OCI-LY3 (cell line): ENCODE measurements at regions not wholly inside any gene's neighbourhood (a gene's known extent, or its start where the extent isn't known, plus 50 kb on each side); places are given as distances from the start of the nearest gene placed in this dataset.

Source experiments
- H2AFZ ChIP-seq: fragments of 200-600, 300-600 bp; shearing (Covaris generic); 2 replicates; pipeline ENCODE4 v1.6.0; 2014; ENCODE audit warnings: antibody characterized with exemption, low read depth, low read length
- H3K27ac ChIP-seq: fragments of 200-600, 300-600 bp; sonication (generic); 2 replicates; pipeline ENCODE4 v1.5.1; 2014; ENCODE audit warnings: mild to moderate bottlenecking, low read length, moderate library complexity, mixed read lengths
- H3K27me3 ChIP-seq: fragments of 200-600, 300-600 bp; sonication (generic); 2 replicates; pipeline ENCODE4 v1.6.1; 2014; ENCODE audit warnings: low read depth, low read length, mixed read lengths
- H3K36me3 ChIP-seq: fragments of 200-600, 300-600 bp; sonication (generic); replicated peaks from 2 replicates; pipeline ENCODE3; 2014; ENCODE audit warnings: low read depth, low read length, mixed read lengths
- H3K4me1 ChIP-seq: fragments of 300-600, 200-600 bp; sonication (generic); 2 replicates; pipeline ENCODE4 v1.6.1; 2014; ENCODE audit warnings: low read length, mixed read lengths
- H3K4me2 ChIP-seq: fragments of 200-600, 300-600 bp; sonication (generic); 2 replicates; pipeline ENCODE4 v1.6.1; 2014; ENCODE audit warnings: low read length, mixed read lengths
- H3K4me3 ChIP-seq: fragments of 300-600, 200-600 bp; sonication (generic); 2 replicates; pipeline ENCODE4 v1.5.1; 2014; ENCODE audit warnings: antibody characterized with exemption, mild to moderate bottlenecking, low read length, moderate library complexity
- H3K79me2 ChIP-seq: fragments of 300-600, 200-600 bp; shearing (Covaris generic); 2 replicates; pipeline ENCODE4 v1.6.1; 2014; ENCODE audit warnings: mild to moderate bottlenecking, low read length, mixed read lengths
- H3K9ac ChIP-seq: fragments of 300-600, 200-600 bp; shearing (Covaris generic); 2 replicates; pipeline ENCODE4 v1.6.0; 2014; ENCODE audit warnings: mild to moderate bottlenecking, low read length, moderate library complexity
- H3K9me3 ChIP-seq: fragments of 200-600, 300-600 bp; shearing (Covaris generic); 2 replicates; pipeline ENCODE4 v1.6.1; 2014; ENCODE audit warnings: low read length, mixed read lengths; ENCODE audit not compliant: insufficient read depth
- H4K20me1 ChIP-seq: fragments of 200-600, 300-600 bp; sonication (generic); 2 replicates; pipeline ENCODE4 v1.6.1; 2016; ENCODE audit warnings: low read length, mixed read lengths; ENCODE audit not compliant: insufficient read depth
- CTCF ChIP-seq: fragments of 200-600, 300-600 bp; sonication (generic); IDR thresholded peaks from 2 replicates; pipeline ENCODE4 v1.5.1; 2014; ENCODE audit warnings: antibody characterized with exemption, low read length, low read depth
- EZH2phosphoT487 ChIP-seq: fragments of 200-600 bp; shearing (Covaris generic); IDR thresholded peaks from 2 replicates; pipeline ENCODE4 v1.6.1; 2018; ENCODE audit warnings: antibody characterized with exemption, mixed run types, low read depth

DNA sequence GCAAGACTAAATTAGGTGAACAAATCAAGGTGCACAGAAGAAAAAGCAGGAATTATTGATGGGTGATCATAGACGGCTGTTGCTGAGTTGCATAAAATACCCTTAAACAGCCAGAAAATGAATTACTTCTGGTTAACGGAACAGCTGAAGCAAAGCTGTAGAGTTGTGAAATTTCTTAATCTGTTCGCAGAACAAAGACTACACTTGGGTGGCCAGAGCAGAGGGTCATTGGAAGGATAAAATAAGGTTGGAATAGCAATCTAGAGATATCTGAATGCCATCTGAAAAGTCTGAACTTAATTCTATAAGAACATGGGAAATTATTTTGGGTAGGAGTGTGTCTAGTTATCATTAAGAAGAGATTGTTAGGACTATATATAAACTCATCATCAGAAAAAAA, 339.1 kb upstream of the RSPO3 start:
- H3K79me2 ChIP-seq: no peaks in the 10 kb centered on the region
- H4K20me1 ChIP-seq: no peaks in the 10 kb centered on the region
- no peak overlapping the region for H3K27ac ChIP-seq
- H3K27me3 ChIP-seq: no peaks in the 10 kb centered on the region
- H3K4me1 ChIP-seq: no peaks in the 10 kb centered on the region
- no peaks in the 10 kb centered on the region for H3K9me3 ChIP-seq
- no peak for TF ChIP-seq EZH2phosphoT487
- TF ChIP-seq CTCF: no peak
- H3K4me2 ChIP-seq: no peak overlapping the region
- no peak overlapping the region for H3K4me3 ChIP-seq
- H3K9ac ChIP-seq: no peak overlapping the region
- no peaks in the 10 kb centered on the region for H3K36me3 ChIP-seq
- no peak overlapping the region for H2AFZ ChIP-seq

DNA sequence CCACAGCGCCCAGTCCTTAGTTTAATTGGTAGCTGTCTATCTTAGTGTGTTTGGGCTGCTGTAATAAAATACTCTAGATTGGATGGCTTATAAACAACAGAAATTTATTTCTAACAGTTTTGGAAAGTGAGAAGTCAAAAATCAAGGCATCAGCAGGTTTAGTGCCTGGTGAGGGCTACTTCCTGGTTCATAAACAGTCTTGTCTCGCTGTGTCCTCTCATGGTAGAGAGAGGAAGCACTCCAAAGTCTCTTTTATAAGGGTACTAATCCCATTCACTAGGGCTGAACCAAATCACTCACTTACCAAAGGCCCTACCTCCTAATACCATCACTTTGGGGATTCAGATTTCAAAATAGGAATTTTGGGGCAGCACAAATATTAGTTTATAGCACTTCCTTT, 336.9 kb upstream of the RSPO3 start:
- Histone ChIP-seq H3K9ac (no peak overlapping the region), H4K20me1 (no peaks in the 10 kb centered on the region), H3K4me1 (no peaks in the 10 kb centered on the region), H3K27me3 (no peaks in the 10 kb centered on the region), H3K9me3 (no peaks in the 10 kb centered on the region), H2AFZ (no peak overlapping the region), H3K79me2 (no peaks in the 10 kb centered on the region), H3K4me2 (no peak overlapping the region), H3K36me3 (no peaks in the 10 kb centered on the region), H3K4me3 (no peak overlapping the region), H3K27ac (no peak overlapping the region)
- TF ChIP-seq EZH2phosphoT487: no peak
- no peak for TF ChIP-seq CTCF

DNA sequence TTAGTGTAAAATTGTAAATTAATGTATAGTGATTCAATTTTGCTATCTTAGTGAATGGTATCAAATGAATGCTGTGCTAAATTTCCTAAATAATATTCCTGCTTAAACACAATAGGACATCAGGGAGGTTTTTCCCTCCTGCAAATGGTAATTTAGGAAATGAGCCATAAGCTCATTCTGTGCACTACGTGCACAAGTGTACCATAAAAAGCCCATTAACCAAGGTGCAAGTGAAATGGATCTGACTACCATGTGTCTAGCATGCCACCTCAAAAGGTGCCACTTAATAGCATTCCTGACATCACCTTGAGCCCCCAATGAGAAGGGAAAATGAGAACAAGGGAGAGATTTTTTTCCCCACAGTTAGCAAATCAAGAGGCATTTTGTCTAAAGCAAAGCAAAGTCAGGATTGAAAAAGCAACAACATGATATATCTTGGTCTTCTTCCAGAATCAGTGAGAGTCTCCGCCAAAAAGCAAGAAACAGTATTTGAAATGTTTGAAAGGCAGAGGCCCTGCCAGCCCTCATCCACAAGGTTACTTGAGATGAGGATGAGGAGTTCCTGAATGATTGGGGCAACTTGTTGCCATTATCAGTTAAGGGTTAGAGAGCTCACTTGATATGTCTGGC, 334.2 kb upstream of the RSPO3 start:
- Histone ChIP-seq H4K20me1 (no peaks in the 10 kb centered on the region), H3K27ac (no peak overlapping the region), H3K9ac (no peak overlapping the region), H2AFZ (no peak overlapping the region), H3K4me1 (no peaks in the 10 kb centered on the region), H3K79me2 (no peaks in the 10 kb centered on the region), H3K27me3 (no peaks in the 10 kb centered on the region), H3K4me3 (no peak overlapping the region), H3K9me3 (no peaks in the 10 kb centered on the region), H3K36me3 (no peaks in the 10 kb centered on the region), H3K4me2 (no peak overlapping the region)
- TF ChIP-seq CTCF: no peak
- TF ChIP-seq EZH2phosphoT487: no peak

GRCh38 chr6:126786262-126786661, 332.2 kb upstream of the RSPO3 start:
- Histone ChIP-seq H2AFZ (no peak overlapping the region), H3K79me2 (no peaks in the 10 kb centered on the region), H3K36me3 (no peaks in the 10 kb centered on the region), H3K4me3 (no peak overlapping the region), H3K9me3 (no peaks in the 10 kb centered on the region), H3K4me1 (no peaks in the 10 kb centered on the region), H3K9ac (no peak overlapping the region), H4K20me1 (no peaks in the 10 kb centered on the region), H3K27me3 (no peaks in the 10 kb centered on the region), H3K27ac (no peak overlapping the region), H3K4me2 (no peak overlapping the region)
- no peak for TF ChIP-seq EZH2phosphoT487
- TF ChIP-seq CTCF: no peak
